H1 (cell line): ENCODE measurements at regions not wholly inside any gene's neighbourhood (a gene's known extent, or its start where the extent isn't known, plus 50 kb on each side); places are given as distances from the start of the nearest gene placed in this dataset.

ENCODE experiments used
- CTCF ChIA-PET: fragments of 300-600 bp; sonication (Branson Sonifier 250); formaldehyde crosslinking; loops from one replicate; lab custom pipeline; 2021; ENCODE audit not compliant: partially characterized antibody; lab: Charles Lee
- POLR2A ChIA-PET: fragments of 300-600 bp; sonication (Branson Sonifier 250); formaldehyde crosslinking; loops from one replicate; lab custom pipeline; 2021; ENCODE audit warnings: inconsistent platforms; ENCODE audit not compliant: partially characterized antibody; lab: Charles Lee
- DNase-seq, 2 experiments: peaks; one replicate each; pipeline versions ENCODE4 v3.0.0 to v3.0.0-alpha.2; 2010 to 2022; ENCODE audit warnings: low spot score in 2 of 2, low read depth in 1 of 2, mixed read lengths in 1 of 2
- FAIRE-seq: peaks from 2 replicates; lab custom pipeline; 2011; peaks lifted over from hg19 to GRCh38; lab: Jason Lieb, UNC
- H2AFZ ChIP-seq: 2 replicates; pipeline ENCODE4 v1.8.1; 2012; ENCODE audit warnings: low read length, inconsistent platforms
- H2AK5ac ChIP-seq: 2 replicates; pipeline ENCODE4 v1.6.1; 2013; ENCODE audit warnings: low read depth, low read length
- H2BK120ac ChIP-seq: replicated peaks from 2 replicates; pipeline ENCODE3; 2013; ENCODE audit warnings: low read depth, low read length, inconsistent platforms
- H2BK12ac ChIP-seq: 2 replicates; pipeline ENCODE4 v1.6.1; 2013; ENCODE audit warnings: low read depth, low read length
- H2BK15ac ChIP-seq: 2 replicates; pipeline ENCODE4 v1.6.1; 2013; ENCODE audit warnings: low read length
- H2BK20ac ChIP-seq: 2 replicates; pipeline ENCODE4 v1.6.1; 2013; ENCODE audit warnings: low read length
- H2BK5ac ChIP-seq: 2 replicates; pipeline ENCODE4 v1.6.1; 2013; ENCODE audit warnings: low read depth, low read length
- H3K14ac ChIP-seq: 2 replicates; pipeline ENCODE4 v1.6.1; 2013; ENCODE audit warnings: inconsistent platforms; ENCODE audit not compliant: insufficient read length
- H3K18ac ChIP-seq: 2 replicates; pipeline ENCODE4 v1.6.1; 2013; ENCODE audit warnings: low read length; ENCODE audit errors: extremely low read depth
- H3K23ac ChIP-seq: 2 replicates; pipeline ENCODE4 v1.6.1; 2013; ENCODE audit warnings: inconsistent platforms; ENCODE audit not compliant: insufficient read length
- H3K23me2 ChIP-seq: 2 replicates; pipeline ENCODE4 v1.6.1; 2013; ENCODE audit warnings: low read depth, low read length
- H3K27ac ChIP-seq: 2 replicates; pipeline ENCODE4 v1.6.1; 2011; ENCODE audit warnings: low read depth, low read length, inconsistent platforms
- H3K27me3 ChIP-seq, 4 experiments: replicated peaks in 1 of 4; 1 replicate in 1 of 4; 2 replicates in 3 of 4; pipeline versions ENCODE4 v1.6.1 to v1.8.1; 2011 to 2013; ENCODE audit warnings: low read length in 3 of 4, mild to moderate bottlenecking in 3 of 4, inconsistent platforms in 2 of 4, mixed read lengths in 2 of 4, moderate library complexity in 1 of 4; ENCODE audit not compliant: control insufficient read depth in 3 of 4, insufficient read depth in 3 of 4; ENCODE audit errors: extremely low read depth in 1 of 4
- H3K36me3 ChIP-seq, 4 experiments: 2 replicates each; pipeline versions ENCODE4 v1.6.1 to v1.8.1; 2011 to 2013; ENCODE audit warnings: mild to moderate bottlenecking in 4 of 4, low read length in 3 of 4, moderate library complexity in 2 of 4, control low read depth in 1 of 4, inconsistent platforms in 1 of 4; ENCODE audit not compliant: insufficient read depth in 4 of 4, control insufficient read depth in 2 of 4
- H3K4ac ChIP-seq: replicated peaks from 2 replicates; pipeline ENCODE3; 2013; ENCODE audit warnings: low read length, low read depth, mixed read lengths, inconsistent platforms; ENCODE audit not compliant: insufficient read length
- H3K4me1 ChIP-seq, 4 experiments: replicated peaks in 1 of 4; 1 replicate in 1 of 4; 2 replicates in 3 of 4; pipeline versions ENCODE4 v1.6.1 to v1.8.1; 2011 to 2013; ENCODE audit warnings: low read length in 3 of 4, inconsistent platforms in 2 of 4, mixed read lengths in 1 of 4; ENCODE audit not compliant: insufficient read depth in 4 of 4, control insufficient read depth in 3 of 4
- H3K4me2 ChIP-seq, 2 experiments: 2 replicates each; pipeline versions ENCODE4 v1.6.1 to v1.8.1; 2011 to 2013; ENCODE audit warnings: low read depth in 2 of 2, low read length in 2 of 2, control low read depth in 1 of 2, inconsistent platforms in 1 of 2, mild to moderate bottlenecking in 1 of 2; ENCODE audit not compliant: insufficient read depth in 1 of 2
- H3K4me3 ChIP-seq, 4 experiments: fragments of 200-600, 300-600 bp in 1 of 4; sonication (generic), shearing (Covaris generic), sonication (Bioruptor Twin) in 1 of 4; 2 replicates each; pipeline versions ENCODE4 v1.5.1 to v1.8.1; 2011 to 2016; ENCODE audit warnings: low read length in 4 of 4, low read depth in 3 of 4, control low read depth in 2 of 4, inconsistent platforms in 2 of 4, mild to moderate bottlenecking in 2 of 4, mixed read lengths in 1 of 4, moderate library complexity in 1 of 4; ENCODE audit not compliant: insufficient read depth in 2 of 4; ENCODE audit errors: extremely low read depth in 1 of 4
- H3K56ac ChIP-seq: replicated peaks from 2 replicates; pipeline ENCODE3; 2013; ENCODE audit warnings: low read depth, mild to moderate bottlenecking, mixed read lengths, low read length, inconsistent platforms; ENCODE audit not compliant: insufficient read length
- H3K79me1 ChIP-seq: 2 replicates; pipeline ENCODE4 v1.6.1; 2013; ENCODE audit warnings: low read depth, low read length, control low read depth
- H3K79me2 ChIP-seq, 2 experiments: 2 replicates each; pipeline versions ENCODE4 v1.6.1 to v1.8.1; 2012 to 2013; ENCODE audit warnings: low read length in 2 of 2, mild to moderate bottlenecking in 2 of 2, inconsistent platforms in 1 of 2; ENCODE audit not compliant: insufficient read depth in 2 of 2, control insufficient read depth in 1 of 2
- H3K9ac ChIP-seq, 4 experiments: replicated peaks in 1 of 4; 1 replicate in 1 of 4; 2 replicates in 3 of 4; pipeline versions ENCODE4 v1.6.1 to v1.8.1; 2011 to 2013; ENCODE audit warnings: low read depth in 3 of 4, low read length in 3 of 4, control low read depth in 2 of 4, mild to moderate bottlenecking in 2 of 4, moderate library complexity in 2 of 4, inconsistent platforms in 1 of 4; ENCODE audit errors: extremely low read depth in 1 of 4
- H3K9me3 ChIP-seq, 2 experiments: 2 replicates each; pipeline versions ENCODE4 v1.6.1 to v1.8.1; 2012 to 2013; ENCODE audit warnings: mild to moderate bottlenecking in 2 of 2, moderate library complexity in 2 of 2, control low read depth in 1 of 2, inconsistent platforms in 1 of 2, low read depth in 1 of 2, low read length in 1 of 2, mixed read lengths in 1 of 2; ENCODE audit not compliant: insufficient read depth in 2 of 2
- H4K20me1 ChIP-seq, 2 experiments: replicated peaks in 1 of 2; 2 replicates each; pipeline versions ENCODE3 to v1.8.1; 2011 to 2013; ENCODE audit warnings: inconsistent platforms in 2 of 2, low read length in 2 of 2, mild to moderate bottlenecking in 1 of 2; ENCODE audit not compliant: insufficient read depth in 2 of 2, control insufficient read depth in 1 of 2
- H4K5ac ChIP-seq: 2 replicates; pipeline ENCODE4 v1.6.1; 2013; ENCODE audit warnings: low read length, low read depth, mixed read lengths, inconsistent platforms; ENCODE audit not compliant: insufficient read length
- H4K8ac ChIP-seq: 2 replicates; pipeline ENCODE4 v1.8.0; 2013; ENCODE audit warnings: mild to moderate bottlenecking, moderate library complexity, low read length, inconsistent platforms; ENCODE audit not compliant: insufficient read depth; ENCODE audit errors: extremely low read depth
- H4K91ac ChIP-seq: replicated peaks from 2 replicates; pipeline ENCODE3; 2013; ENCODE audit warnings: low read length, mixed read lengths, inconsistent platforms; ENCODE audit not compliant: insufficient read length
- FOSL1 ChIP-seq: IDR thresholded peaks from 2 replicates; pipeline ENCODE4 v1.6.1; 2011; ENCODE audit warnings: mild to moderate bottlenecking, low read depth, low read length, moderate library complexity; ENCODE audit not compliant: insufficient read depth
- GABPA ChIP-seq: IDR thresholded peaks from 2 replicates; pipeline ENCODE4 v1.6.1; 2011; ENCODE audit warnings: mild to moderate bottlenecking, low read length, moderate library complexity, borderline replicate concordance; ENCODE audit not compliant: insufficient read depth
- POLR2AphosphoS5 ChIP-seq: IDR thresholded peaks from 2 replicates; pipeline ENCODE4 v1.6.1; 2011; ENCODE audit warnings: low read depth, low read length
- USF2 ChIP-seq: IDR thresholded peaks from 2 replicates; pipeline ENCODE4 v1.6.1; 2011; ENCODE audit warnings: low read length, improper control_type of control experiment
- YY1 ChIP-seq: IDR thresholded peaks from 2 replicates; pipeline ENCODE4 v1.6.1; 2011; ENCODE audit warnings: low read depth, mild to moderate bottlenecking, low read length
- WGBS, 2 experiments: shearing (Covaris generic) in 1 of 2; methylation state at CpG; one replicate each; pipeline versions ENCODE4 v1.1.6 to v1.1.7; 2013 to 2015; ENCODE audit warnings: low lambda C conversion rate in 2 of 2, mixed read lengths in 2 of 2, inconsistent platforms in 1 of 2, low coverage in 1 of 2, missing lambda C conversion rate in 1 of 2; ENCODE audit not compliant: insufficient replicate concordance in 2 of 2, insufficient coverage in 1 of 2, insufficient read length in 1 of 2; ENCODE audit errors: extremely low coverage in 1 of 2, missing lambda C conversion rate in 1 of 2; 5-methylcytosine and 5-hydroxymethylcytosine counted together

- no peak overlapping the region for H3K18ac ChIP-seq
- DNase-seq, result no peak
- no peak overlapping the region for H4K5ac ChIP-seq
- H3K27ac ChIP-seq, result no peak overlapping the region
- H4K91ac ChIP-seq, result no peak overlapping the region
- H3K4me3 ChIP-seq, result no peak overlapping the region
- no peaks in the 10 kb centered on the region for H3K79me1 ChIP-seq
- no peak overlapping the region for H2AK5ac ChIP-seq
- H3K9ac ChIP-seq, result no peak overlapping the region
- no peak overlapping the region for H4K8ac ChIP-seq
- no peaks in the 10 kb centered on the region for H3K36me3 ChIP-seq
- WGBS, 2 experiments, result 98% methylated on average over 3 of the region's 3 CpGs; no CpG with 5 or more reads in 1 of the 2 experiments
- H4K20me1 ChIP-seq, result no peaks in the 10 kb centered on the region
- POLR2A ChIA-PET, result no interaction called here
- no peaks in the 10 kb centered on the region for H3K27me3 ChIP-seq
- H3K79me2 ChIP-seq, result no peaks in the 10 kb centered on the region
- no peak overlapping the region for H3K23ac ChIP-seq
- TF ChIP-seq FOSL1 (no peak), USF2 (no peak), GABPA (no peak), YY1 (no peak), POLR2AphosphoS5 (no peak)
- H2BK20ac ChIP-seq, result no peak overlapping the region
- no peak overlapping the region for H2BK15ac ChIP-seq
- no peaks in the 10 kb centered on the region for H3K4me1 ChIP-seq
- no peak overlapping the region for H2BK5ac ChIP-seq
- H3K23me2 ChIP-seq, result peaks cover 1% of the 10 kb centered on the region; the same call in 1 of the 2 replicates
- no peak overlapping the region for H3K56ac ChIP-seq
- no peak overlapping the region for H2BK12ac ChIP-seq
- H3K4ac ChIP-seq, result no peak overlapping the region
- FAIRE-seq, result no peak
- CTCF ChIA-PET, result interaction anchor here (0.7 kb wide), 1 partner anchor 617 kb away, joined by 5 read pairs; no protein-coding TSS in a partner anchor
- no peak overlapping the region for H2AFZ ChIP-seq
- no peak overlapping the region for H3K4me2 ChIP-seq
- H3K9me3 ChIP-seq, result no peaks in the 10 kb centered on the region
- H2BK120ac ChIP-seq, result no peak overlapping the region
- H3K14ac ChIP-seq, result no peak overlapping the region
Measured at GRCh38 chr11:38562562-38562961, 1964.5 kb upstream of the RAG2 start.
